Fibroblast of skin of right quadriceps (primary cell): ENCODE measurements at regions not wholly inside any gene's neighbourhood (a gene's known extent, or its start where the extent isn't known, plus 50 kb on each side); places are given as distances from the start of the nearest gene placed in this dataset.

ENCODE experiments used
- DNase-seq: peaks from one replicate; pipeline ENCODE4 v3.0.0-alpha.2; 2013

DNA sequence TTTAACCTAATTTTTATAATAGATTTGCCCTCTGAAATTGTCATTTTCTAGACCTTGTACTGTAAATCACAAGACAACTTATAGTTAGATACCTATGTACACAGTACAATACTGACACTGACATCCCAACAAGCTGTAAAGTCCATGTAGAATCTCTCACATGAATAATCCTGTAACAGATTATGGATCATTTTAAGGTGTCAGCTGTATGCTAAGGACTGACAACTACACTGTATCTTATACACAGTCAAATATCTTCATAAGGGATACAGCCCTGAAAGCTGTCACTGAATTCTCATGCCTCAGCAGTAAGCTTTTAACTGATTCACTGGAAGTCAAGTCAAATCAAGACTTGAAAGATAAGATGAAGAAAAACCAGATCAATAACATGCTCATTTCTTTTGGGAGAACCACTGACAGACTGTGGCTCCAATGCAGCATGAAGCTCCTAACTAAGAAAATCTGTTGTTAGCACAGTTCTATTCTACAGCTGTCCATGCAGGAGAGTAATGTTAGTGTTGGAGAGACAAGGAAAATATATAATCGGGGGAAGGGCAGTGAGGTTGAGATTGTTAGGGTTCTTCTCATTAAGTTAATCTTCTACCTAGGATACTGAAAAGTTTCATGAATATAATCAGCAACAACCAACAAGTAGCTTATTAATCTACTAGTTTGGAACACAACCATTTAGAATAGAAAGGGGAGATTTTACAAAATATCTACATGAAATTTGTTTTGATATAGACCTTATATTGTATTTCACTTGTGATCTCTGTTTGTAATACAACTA lies 612.0 kb downstream of the PCDH18 start:
- DNase-seq: no peak

GRCh38 chr4:136918772-136919171 lies 613.5 kb downstream of the PCDH18 start:
- DNase-seq: no peak

DNA sequence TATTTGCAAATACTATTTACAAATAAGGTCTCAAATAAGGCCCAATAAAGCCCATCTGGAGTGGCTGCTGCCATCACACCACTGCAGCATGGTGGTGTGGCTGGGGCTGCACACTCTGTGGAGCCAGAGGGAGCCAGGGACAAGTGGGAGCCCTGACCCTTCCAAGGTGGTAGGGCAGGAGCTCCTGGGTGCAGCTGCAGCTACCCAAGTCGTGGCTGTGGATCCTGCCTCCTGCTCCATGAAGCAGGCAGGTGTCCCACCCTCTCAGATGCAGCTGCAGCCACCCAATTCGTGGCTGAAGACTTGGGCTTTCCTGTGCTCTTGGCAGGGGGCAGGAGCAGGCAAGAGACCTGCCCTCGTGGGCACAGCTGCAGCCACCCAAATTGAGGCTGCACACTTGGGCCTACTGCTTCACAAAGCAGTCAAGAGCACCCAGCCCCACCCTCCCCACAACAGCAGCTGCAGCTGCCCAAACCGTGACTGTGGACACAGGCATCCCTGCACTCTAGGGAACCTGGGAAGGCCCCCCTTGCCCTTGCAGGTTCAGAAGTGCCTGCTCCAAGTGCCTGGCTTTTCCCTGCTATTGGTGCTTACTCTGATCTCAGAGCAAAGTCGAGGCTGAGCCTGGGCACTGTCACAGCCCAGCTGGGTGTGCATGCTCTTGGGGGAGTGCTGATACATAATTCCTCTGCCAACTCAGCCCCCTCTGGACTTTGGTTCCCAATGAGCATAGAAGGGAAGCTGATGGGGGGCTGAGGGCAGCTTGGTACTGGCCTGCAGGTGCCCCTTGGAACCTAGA lies 614.8 kb downstream of the PCDH18 start:
- no peak for DNase-seq

- no peak for DNase-seq
Measured at GRCh38 chr4:136909626-136910025, 622.7 kb downstream of the PCDH18 start.

DNA sequence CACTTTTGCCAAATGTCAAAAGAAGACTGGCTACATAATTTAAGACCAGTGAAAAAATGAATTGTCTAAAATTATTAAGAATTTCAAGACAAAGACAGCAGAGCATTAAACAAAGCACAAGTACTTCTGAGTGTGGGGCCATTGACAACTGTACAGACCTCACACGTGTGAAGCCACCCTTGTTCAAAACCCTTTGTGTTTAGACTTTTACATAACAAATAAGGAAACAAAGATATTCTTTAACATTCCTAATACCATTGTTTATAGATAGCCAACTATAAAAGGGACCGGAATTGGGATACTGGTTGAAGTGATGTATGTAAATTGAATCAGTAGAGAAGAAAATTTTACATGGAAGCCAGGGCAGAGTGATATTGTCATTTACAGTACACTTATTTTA lies 624.2 kb downstream of the PCDH18 start:
- DNase-seq: no peak

GRCh38 chr4:136900696-136901095 lies 631.6 kb downstream of the PCDH18 start:
- DNase-seq: peak; percentile 39

GRCh38 chr4:136898590-136899248 lies 633.6 kb downstream of the PCDH18 start:
- no peak for DNase-seq

DNA sequence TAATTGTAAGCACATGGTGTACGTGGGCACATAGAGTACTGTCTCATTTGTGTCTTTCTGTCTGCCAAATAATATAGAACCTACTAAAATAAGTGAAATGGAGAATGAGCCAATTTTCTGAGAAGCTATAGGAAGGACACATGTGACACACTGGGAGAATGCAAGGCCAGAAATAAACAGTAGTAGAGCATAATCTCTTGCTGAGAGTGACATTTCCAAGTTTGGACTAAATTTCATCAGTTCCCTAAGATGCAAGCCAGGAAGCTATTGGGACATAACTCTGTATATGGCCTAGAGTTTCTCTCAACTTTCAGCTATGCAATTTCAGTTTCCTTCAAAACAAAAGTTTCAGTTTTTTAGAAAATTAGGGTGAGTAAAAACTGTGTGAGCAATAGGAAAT lies 638.7 kb downstream of the PCDH18 start:
- DNase-seq: peak; percentile 5

DNA sequence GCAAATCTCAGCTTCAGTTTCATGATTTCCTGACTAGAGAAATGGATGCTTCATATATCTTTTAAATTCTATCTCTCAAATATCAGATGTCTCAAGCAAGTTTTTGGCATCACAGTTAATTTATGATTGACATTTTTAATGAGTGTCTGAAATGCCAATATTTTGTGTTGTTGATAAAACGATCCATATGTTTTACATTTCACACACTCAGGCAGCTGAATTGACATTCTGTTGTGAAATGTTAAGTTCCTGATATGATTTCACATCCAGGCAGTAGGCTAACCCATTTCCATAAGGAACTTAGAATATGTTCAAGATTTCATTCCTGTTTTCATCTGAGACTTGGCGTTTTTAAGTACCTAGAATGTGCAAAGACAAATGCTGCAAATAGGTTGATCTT lies 650.6 kb downstream of the PCDH18 start:
- DNase-seq: no peak

GRCh38 chr4:136873555-136873954 lies 658.7 kb downstream of the PCDH18 start:
- no peak for DNase-seq

GRCh38 chr4:136867465-136867864 lies 664.8 kb downstream of the PCDH18 start:
- DNase-seq: no peak

DNA sequence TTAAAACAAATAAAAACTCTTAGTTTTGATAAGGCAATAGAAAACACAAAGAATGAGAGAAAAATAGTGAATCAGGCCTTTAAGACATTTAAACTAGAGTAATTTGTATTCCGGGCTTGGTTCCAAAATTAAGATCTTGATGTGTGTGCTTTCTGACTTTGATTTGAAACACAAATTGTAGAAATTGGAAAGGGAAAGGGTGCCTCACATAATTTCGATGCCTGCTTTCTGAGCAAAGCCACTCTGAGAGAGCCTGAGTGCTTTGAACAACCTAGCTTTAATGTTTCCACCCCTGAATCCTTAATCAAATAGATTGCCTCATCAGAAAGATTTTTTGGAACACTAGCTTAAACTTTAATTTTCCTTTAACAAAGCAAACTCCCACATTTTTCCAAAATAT lies 666.8 kb downstream of the PCDH18 start:
- peak; percentile 5 for DNase-seq

- DNase-seq: peak; percentile 74
Measured at GRCh38 chr4:136864604-136865185, 667.6 kb downstream of the PCDH18 start.

DNA sequence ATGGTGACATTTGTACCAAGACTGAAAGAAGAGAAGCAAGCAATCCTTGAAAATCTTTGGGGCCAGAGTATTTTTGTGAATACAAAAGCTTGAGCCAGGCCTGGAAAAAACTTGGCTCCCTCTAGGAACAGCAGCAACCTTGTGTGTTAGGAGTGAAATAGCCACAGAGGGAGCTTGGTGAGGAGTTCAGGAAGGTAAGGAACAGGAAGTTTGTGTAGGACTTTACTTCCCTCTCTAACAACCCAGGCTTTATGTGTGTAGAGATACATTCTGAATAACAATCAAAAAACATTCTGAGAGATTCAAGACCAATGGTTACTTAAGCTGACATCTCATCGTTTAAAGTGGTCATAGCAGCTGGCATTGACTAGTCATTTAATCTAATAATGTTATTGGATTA lies 668.5 kb downstream of the PCDH18 start:
- no peak for DNase-seq

DNA sequence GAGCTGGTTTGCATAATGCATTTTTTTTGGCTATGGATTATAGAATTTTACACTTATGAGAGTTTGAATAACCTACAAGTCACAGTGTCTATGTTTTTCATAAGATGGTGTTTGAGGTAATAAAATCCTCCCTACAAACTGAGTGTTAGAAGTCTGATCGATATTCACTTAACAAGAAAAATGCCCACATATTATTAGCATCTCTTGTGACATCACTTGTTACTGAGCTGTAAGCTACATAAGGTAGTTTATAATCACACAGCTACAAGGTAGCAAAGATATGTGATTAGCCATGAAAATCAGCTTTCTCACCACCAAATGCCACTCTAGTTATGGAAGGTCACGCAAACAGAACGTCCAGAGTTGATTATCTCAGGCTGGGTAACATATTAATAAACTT lies 669.6 kb downstream of the PCDH18 start:
- no peak for DNase-seq

DNA sequence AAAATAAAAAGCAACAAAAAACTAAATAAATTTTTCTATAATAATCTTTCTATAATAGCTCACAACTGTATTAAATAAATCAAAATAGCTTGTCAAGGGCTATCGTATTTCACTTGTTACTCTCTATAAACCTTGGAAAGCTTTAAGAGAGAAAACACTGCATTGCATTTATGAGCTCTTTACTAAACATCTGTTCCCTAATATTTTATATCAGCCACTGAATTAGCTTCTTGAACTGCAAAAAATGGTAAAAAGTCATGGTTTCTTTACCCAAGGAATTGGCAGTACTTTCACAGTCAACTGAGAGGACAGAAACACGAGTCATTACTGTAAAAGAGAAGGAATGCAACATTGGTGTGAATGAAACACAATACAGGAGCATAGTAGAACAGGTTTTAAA lies 671.2 kb downstream of the PCDH18 start:
- peak; percentile 19 for DNase-seq

DNA sequence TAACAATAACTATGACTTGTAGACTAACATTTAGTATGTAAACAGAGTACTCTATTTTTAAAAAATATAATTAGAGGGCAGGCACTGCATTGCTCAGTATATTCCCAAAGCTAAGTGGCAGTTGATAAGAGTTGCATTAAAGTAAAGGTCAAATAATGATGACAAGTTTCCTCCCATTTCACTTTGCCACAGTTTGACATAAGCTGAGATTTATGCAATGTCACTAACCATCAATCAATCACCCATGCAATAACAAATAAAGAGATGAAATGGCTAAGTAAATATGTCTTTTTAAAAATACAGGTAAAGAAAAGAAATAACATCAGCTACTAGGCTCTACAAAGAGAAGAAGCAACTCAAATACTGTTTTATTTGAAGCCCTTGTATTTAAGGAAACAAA lies 673.4 kb downstream of the PCDH18 start:
- DNase-seq: no peak

GRCh38 chr4:136855886-136856285 lies 676.4 kb downstream of the PCDH18 start:
- DNase-seq: no peak

- no peak for DNase-seq
Measured at GRCh38 chr4:136850446-136850845, 681.8 kb downstream of the PCDH18 start.

- DNase-seq: no peak
Measured at GRCh38 chr4:136847881-136848621, 684.2 kb downstream of the PCDH18 start.

GRCh38 chr4:136841526-136841925 lies 690.8 kb downstream of the PCDH18 start:
- DNase-seq: no peak

DNA sequence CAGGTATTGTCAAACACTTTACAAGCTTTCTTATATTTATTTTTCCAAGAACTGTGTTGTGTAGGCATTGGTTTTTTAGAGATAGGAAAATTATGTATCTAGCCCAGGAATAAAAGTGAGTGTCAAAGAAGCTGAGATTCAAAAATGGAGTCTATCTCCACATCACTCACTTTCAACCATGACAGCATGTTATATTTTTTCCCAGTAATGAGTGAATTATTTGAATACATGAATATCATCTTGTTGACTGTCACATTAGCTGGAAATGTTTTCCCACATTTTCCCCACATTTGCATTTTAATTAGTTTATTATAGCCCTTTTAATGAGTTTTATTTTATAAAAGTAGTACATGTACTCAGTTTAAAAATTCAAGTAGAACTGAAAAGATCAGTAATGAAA lies 693.7 kb downstream of the PCDH18 start:
- no peak for DNase-seq

- no peak for DNase-seq
Measured at GRCh38 chr4:136831553-136831952, 700.7 kb downstream of the PCDH18 start.
